Right hindlimb (tissue), 1 donor: ENCODE measurements at regions not wholly inside any gene's neighbourhood (a gene's known extent, or its start where the extent isn't known, plus 50 kb on each side); places are given as distances from the start of the nearest gene placed in this dataset.

ENCODE experiments used
- DNase-seq: peaks from one replicate; pipeline ENCODE4 v3.0.0-alpha.2; 2018

GRCh38 chr2:222058819-222059445 is 239.9 kb downstream of the PAX3 start:
- DNase-seq, result peak; percentile 60

- no peak for DNase-seq
These were observed 241.3 kb downstream of the PAX3 start for GRCh38 chr2:222057347-222058073.

- no peak for DNase-seq
These were observed 243.5 kb downstream of the PAX3 start for GRCh38 chr2:222055328-222055727.

- DNase-seq, result no peak
These were observed 244.0 kb downstream of the PAX3 start for GRCh38 chr2:222054813-222055212.

- no peak for DNase-seq
These were observed 245.8 kb downstream of the PAX3 start for GRCh38 chr2:222052934-222053367.

GRCh38 chr2:222050981-222051380 is 247.8 kb downstream of the PAX3 start:
- no peak for DNase-seq

GRCh38 chr2:222049946-222050345 is 248.9 kb downstream of the PAX3 start:
- DNase-seq, result no peak

GRCh38 chr2:222043897-222044296 is 254.9 kb downstream of the PAX3 start:
- DNase-seq, result no peak

- DNase-seq, result no peak
These were observed 256.1 kb downstream of the PAX3 start for GRCh38 chr2:222042666-222043065.

- DNase-seq, result no peak
These were observed 258.5 kb downstream of the PAX3 start for GRCh38 chr2:222040333-222040732.

GRCh38 chr2:222039821-222040220 is 259.0 kb downstream of the PAX3 start:
- no peak for DNase-seq

GRCh38 chr2:222038067-222038802 is 260.6 kb downstream of the PAX3 start:
- DNase-seq, result no peak

GRCh38 chr2:222037211-222037610 is 261.6 kb downstream of the PAX3 start:
- DNase-seq, result no peak

- no peak for DNase-seq
These were observed 264.7 kb downstream of the PAX3 start for GRCh38 chr2:222034058-222034457.

- DNase-seq, result no peak
These were observed 265.3 kb downstream of the PAX3 start for GRCh38 chr2:222033541-222033940.

- DNase-seq, result no peak
These were observed 272.9 kb downstream of the PAX3 start for GRCh38 chr2:222025881-222026271.

- no peak for DNase-seq
These were observed 273.6 kb downstream of the PAX3 start for GRCh38 chr2:222024932-222025880.

- DNase-seq, result no peak
These were observed 281.4 kb downstream of the PAX3 start for GRCh38 chr2:222017252-222017850.

GRCh38 chr2:222013889-222014288 is 284.9 kb downstream of the PAX3 start:
- no peak for DNase-seq

GRCh38 chr2:222000326-222000725 is 298.5 kb downstream of the PAX3 start:
- DNase-seq, result no peak

GRCh38 chr2:221999717-222000116 is 299.1 kb downstream of the PAX3 start:
- DNase-seq, result no peak

GRCh38 chr2:221999166-221999565 is 299.6 kb downstream of the PAX3 start:
- DNase-seq, result no peak
